Gastrocnemius medialis (tissue), 4 donors: ENCODE measurements at regions not wholly inside any gene's neighbourhood (a gene's known extent, or its start where the extent isn't known, plus 50 kb on each side); places are given as distances from the start of the nearest gene placed in this dataset.

Experiments
- ATAC-seq, 2 donors: fragments of 150-250 bp; one replicate each; pipeline ENCODE4 v1.9.1; 2016
- DNase-seq, 2 donors: peaks; one replicate each; pipeline ENCODE4 v3.0.0-alpha.2; 2019
- H3K27ac ChIP-seq, 4 donors: fragments of 200-600 bp; sonication (generic); 1 replicate in 1 of 4; 2 replicates in 3 of 4; pipeline ENCODE4 v1.5.1; 2016 to 2018; ENCODE audit warnings: mild to moderate bottlenecking in 2 of 4, moderate library complexity in 1 of 4
- H3K27me3 ChIP-seq, 3 donors: fragments of 200-600 bp; sonication (generic) in 2 of 3; 1 replicate in 1 of 3; 2 replicates in 2 of 3; pipeline versions ENCODE4 v1.5.1 to v1.6.0; 2016 to 2019; ENCODE audit warnings: mild to moderate bottlenecking in 1 of 3, moderate library complexity in 1 of 3
- H3K36me3 ChIP-seq, 2 donors: fragments of 200-600 bp; sonication (generic) in 1 of 2; one replicate each; pipeline ENCODE4 v1.5.1; 2017 to 2018
- H3K4me1 ChIP-seq, 2 donors: fragments of 200-600 bp; sonication (generic) in 1 of 2; one replicate each; pipeline ENCODE4 v1.5.1; 2016 to 2017; ENCODE audit warnings: mild to moderate bottlenecking in 2 of 2
- H3K4me3 ChIP-seq, 4 donors: fragments of 200-600 bp; sonication (generic) in 3 of 4; 1 replicate in 1 of 4; 2 replicates in 3 of 4; pipeline ENCODE4 v1.5.1; 2016 to 2019; ENCODE audit warnings: mild to moderate bottlenecking in 2 of 4
- H3K9me3 ChIP-seq, 3 donors: fragments of 200-600 bp; sonication (generic) in 2 of 3; 1 replicate in 1 of 3; 2 replicates in 2 of 3; pipeline ENCODE4 v1.5.1; 2016 to 2019
- CTCF ChIP-seq, 5 experiments: fragments of 450-650 bp in 3 of 5; fragments of 200-600 bp in 2 of 5; sonication (generic) in 2 of 5; IDR thresholded peaks in 4 of 5; conservative IDR thresholded peaks in 1 of 5; 1 replicate in 4 of 5; 2 replicates in 1 of 5; pipeline ENCODE4 v1.5.1; 2016 to 2019; ENCODE audit warnings: antibody characterized with exemption in 5 of 5, mild to moderate bottlenecking in 3 of 5, moderate library complexity in 3 of 5
- POLR2A ChIP-seq, 2 donors: fragments of 450-650 bp; IDR thresholded peaks; one replicate each; pipeline ENCODE4 v1.6.1; 2017; ENCODE audit warnings: antibody characterized with exemption in 2 of 2, mild to moderate bottlenecking in 2 of 2, moderate library complexity in 2 of 2
- in situ Hi-C, 4 donors: fragments of 200-750 bp; cut with MboI; loops; one replicate each; pipeline versions ENCODE4 v1.15.0 to v1.8.0; 2017; ENCODE audit warnings: low sequenced_read_pairs in 4 of 4
- intact Hi-C: fragments of 100-400 bp; cut with DNase I; formaldehyde crosslinking; loops from one replicate; pipeline ENCODE4 v1.15.1; 2023; ENCODE audit warnings: low total_unique reads

DNA sequence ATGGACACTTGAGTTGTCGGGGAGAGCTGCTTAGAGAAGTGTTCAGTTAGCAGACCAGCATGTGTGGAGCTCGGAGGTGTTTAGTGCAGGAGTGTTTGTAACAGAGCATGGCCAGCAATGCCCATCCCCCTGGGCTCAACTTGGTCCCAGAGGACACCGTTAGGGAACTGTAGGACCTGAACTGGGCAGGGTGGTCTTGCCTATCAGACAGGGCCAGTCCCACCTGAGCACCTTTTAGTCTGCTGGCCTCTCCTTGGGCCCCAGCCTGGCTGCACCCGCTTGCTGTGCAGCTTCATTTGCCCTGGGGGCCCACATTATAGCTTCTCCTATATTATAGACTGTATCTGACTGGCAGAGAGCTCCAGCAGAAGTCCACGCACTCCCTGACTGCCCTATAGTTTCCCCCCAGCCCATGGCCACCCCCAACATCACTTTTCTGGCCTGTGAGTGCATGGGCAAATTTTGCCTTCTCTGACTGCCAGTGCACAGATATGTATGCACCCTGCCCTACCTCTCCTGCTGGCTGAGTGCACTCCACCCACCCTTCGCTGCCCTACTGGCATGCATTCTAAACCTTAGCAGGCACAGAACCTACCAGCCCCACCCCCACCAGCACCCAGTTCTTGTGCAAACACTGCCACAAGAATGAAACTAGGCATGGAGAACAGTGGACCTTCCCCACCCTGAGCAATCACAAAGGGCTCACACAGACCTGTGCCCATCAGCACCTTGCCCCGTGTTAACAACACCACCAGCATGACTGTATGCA lies 1030.6 kb upstream of the GHITM start:
- H3K4me1 ChIP-seq, result no peaks in the 10 kb centered on the region
- TF ChIP-seq CTCF (IDR thresholded peaks at IDR 0.05 in 4 of 5, conservative IDR thresholded peaks at IDR 0.05 in 1 of 5) (no peak), POLR2A (IDR thresholded peaks at IDR 0.05) (no peak)
- intact Hi-C loops (no loop called here), in situ Hi-C loops (no loop called here)
- ATAC-seq (no peak), DNase-seq (no peak)
- H3K27me3 ChIP-seq, result no peaks in the 10 kb centered on the region
- no peaks in the 10 kb centered on the region for H3K9me3 ChIP-seq
- H3K36me3 ChIP-seq, result no peaks in the 10 kb centered on the region
- no peak overlapping the region for H3K27ac ChIP-seq
- no peak overlapping the region for H3K4me3 ChIP-seq

- Histone ChIP-seq H3K36me3 (no peaks in the 10 kb centered on the region), H3K27me3 (no peaks in the 10 kb centered on the region), H3K9me3 (no peaks in the 10 kb centered on the region), H3K27ac (no peak overlapping the region), H3K4me3 (no peak overlapping the region), H3K4me1 (no peaks in the 10 kb centered on the region)
- TF ChIP-seq POLR2A (IDR thresholded peaks at IDR 0.05), result no peak
- no peak for TF ChIP-seq CTCF (IDR thresholded peaks at IDR 0.05 in 4 of 5, conservative IDR thresholded peaks at IDR 0.05 in 1 of 5)
- intact Hi-C loops, result no loop called here
- no peak for DNase-seq
- no peak for ATAC-seq
- in situ Hi-C loops, result no loop called here
Observed at GRCh38 chr10:83119346-83119745, 1020.0 kb upstream of the GHITM start.

- no peak for ATAC-seq
- in situ Hi-C loops, result no loop called here
Observed at GRCh38 chr10:83122336-83122735, 1017.0 kb upstream of the GHITM start.

DNA sequence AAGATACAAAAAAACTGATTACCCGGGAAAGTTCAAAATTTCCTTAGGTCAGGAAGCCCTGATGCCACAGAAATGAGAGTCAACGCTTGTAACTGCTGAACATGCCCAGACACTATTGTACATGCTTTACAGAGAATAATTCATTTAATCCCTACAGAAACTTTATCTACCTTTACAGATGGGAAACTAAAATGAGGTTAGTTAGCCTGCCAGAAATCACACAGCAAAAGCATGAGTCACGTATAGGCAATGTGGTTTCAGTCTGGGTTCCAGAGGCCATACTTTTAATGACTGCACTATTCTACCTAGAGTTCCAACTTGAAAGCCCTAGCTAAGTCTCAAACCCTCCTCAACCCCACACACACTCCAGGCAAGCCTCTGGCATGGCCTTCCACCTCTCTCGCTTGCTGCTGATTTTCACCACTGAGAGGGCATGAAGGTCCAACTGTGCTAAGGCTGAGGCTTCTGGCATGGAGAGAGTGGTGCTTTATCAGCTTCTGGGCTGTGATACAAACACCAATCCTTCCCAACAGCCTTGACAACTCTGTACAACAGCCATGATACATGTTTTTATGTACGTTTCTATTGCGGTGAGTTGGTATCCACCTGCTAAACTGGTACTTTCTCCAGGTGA lies 1011.2 kb upstream of the GHITM start:
- no peak for ATAC-seq
- H3K36me3 ChIP-seq, result no peaks in the 10 kb centered on the region
- no peaks in the 10 kb centered on the region for H3K27me3 ChIP-seq
- H3K4me1 ChIP-seq, result no peaks in the 10 kb centered on the region
- H3K9me3 ChIP-seq, result no peaks in the 10 kb centered on the region
- no peak overlapping the region for H3K4me3 ChIP-seq
- in situ Hi-C loops, result no loop called here
- TF ChIP-seq POLR2A (IDR thresholded peaks at IDR 0.05) (no peak), CTCF (IDR thresholded peaks at IDR 0.05 in 4 of 5, conservative IDR thresholded peaks at IDR 0.05 in 1 of 5) (no peak)
- intact Hi-C loops, result no loop called here
- no peak for DNase-seq
- no peak overlapping the region for H3K27ac ChIP-seq

More at GRCh38 chr10:83122336-83122735, 1017.0 kb upstream of the GHITM start:
- TF ChIP-seq CTCF (IDR thresholded peaks at IDR 0.05 in 4 of 5, conservative IDR thresholded peaks at IDR 0.05 in 1 of 5) (no peak), POLR2A (IDR thresholded peaks at IDR 0.05) (no peak)
- Histone ChIP-seq H3K27ac (no peak overlapping the region), H3K36me3 (no peaks in the 10 kb centered on the region), H3K9me3 (no peaks in the 10 kb centered on the region), H3K4me3 (no peak overlapping the region), H3K27me3 (no peaks in the 10 kb centered on the region), H3K4me1 (no peaks in the 10 kb centered on the region)
- no peak for DNase-seq
- intact Hi-C loops, result no loop called here
